ENCODE measurements at regions not wholly inside any gene's neighbourhood (a gene's known extent, or its start where the extent isn't known, plus 50 kb on each side); places are given as distances from the start of the nearest gene placed in this dataset.

DNA sequence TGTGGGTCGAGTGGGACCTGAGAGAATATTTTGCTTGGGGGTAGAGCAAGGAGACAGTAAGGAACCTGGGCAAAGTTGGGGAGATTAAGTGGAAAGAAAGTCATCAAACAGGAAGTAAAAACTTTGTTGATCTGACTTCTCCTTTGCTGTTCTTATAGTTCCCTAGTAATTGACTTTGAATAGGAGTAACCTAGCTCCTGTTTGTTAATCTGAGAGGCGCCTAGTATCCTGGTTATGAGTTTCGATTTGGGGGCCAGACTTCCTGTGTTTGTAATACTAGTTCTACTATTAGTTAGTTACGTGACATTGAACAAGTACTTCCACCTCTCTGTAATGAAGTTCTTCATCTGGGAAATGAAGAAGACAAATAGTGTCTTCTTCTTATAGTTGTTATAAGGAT lies 99.1 kb downstream of the ZNF365 start:
- no peak for TF ChIP-seq ZNF19 (tag by site-specific recombination; IDR thresholded peaks at IDR 0.05; ENCODE audit: low read depth)
- TF ChIP-seq ZNF449 (tag by site-specific recombination; IDR thresholded peaks at IDR 0.05) = no peak
- TF ChIP-seq ZNF626 (tag by site-specific recombination; IDR thresholded peaks at IDR 0.05) = no peak
- no peak for TF ChIP-seq ZNF140 (tag by site-specific recombination; IDR thresholded peaks at IDR 0.05)
- TF ChIP-seq ZNF664 (tag by site-specific recombination; IDR thresholded peaks at IDR 0.05) = no peak
- no peak for TF ChIP-seq SP7 (tag by site-specific recombination; IDR thresholded peaks at IDR 0.05)
- no peak for TF ChIP-seq KLF1 (tag by site-specific recombination; IDR thresholded peaks at IDR 0.05)
- TF ChIP-seq ZSCAN16 (tag by site-specific recombination; IDR thresholded peaks at IDR 0.05) = no peak
- TF ChIP-seq ZNF629 (tag by site-specific recombination; IDR thresholded peaks at IDR 0.05) = no peak
- TF ChIP-seq HOXD13 (CRISPR knock-in tag; IDR thresholded peaks at IDR 0.05; ENCODE audit: borderline replicate concordance) = no peak
- Histone ChIP-seq H3K4me1 (ENCODE audit: control insufficient read depth, insufficient read depth, low read length) (no peaks in the 10 kb centered on the region), H3K9me3 (ENCODE audit: control insufficient read depth, insufficient read depth, low read depth, low read length) (no peaks in the 10 kb centered on the region), H3K36me3 (ENCODE audit: control insufficient read depth in 2 of 2, insufficient read depth in 1 of 2, low read length in 2 of 2) (no peaks in the 10 kb centered on the region), H3K4me3 (ENCODE audit: low read depth, low read length) (no peak overlapping the region), H3K27ac (ENCODE audit: extremely low read depth, low read depth, low read length) (no peak overlapping the region)
- ChIA-PET CTCF (interaction anchor here (1.0 kb wide), 1 partner anchor 36 kb away, joined by 4 read pairs; no protein-coding TSS in a partner anchor), POLR2A (no interaction called here)

DNA sequence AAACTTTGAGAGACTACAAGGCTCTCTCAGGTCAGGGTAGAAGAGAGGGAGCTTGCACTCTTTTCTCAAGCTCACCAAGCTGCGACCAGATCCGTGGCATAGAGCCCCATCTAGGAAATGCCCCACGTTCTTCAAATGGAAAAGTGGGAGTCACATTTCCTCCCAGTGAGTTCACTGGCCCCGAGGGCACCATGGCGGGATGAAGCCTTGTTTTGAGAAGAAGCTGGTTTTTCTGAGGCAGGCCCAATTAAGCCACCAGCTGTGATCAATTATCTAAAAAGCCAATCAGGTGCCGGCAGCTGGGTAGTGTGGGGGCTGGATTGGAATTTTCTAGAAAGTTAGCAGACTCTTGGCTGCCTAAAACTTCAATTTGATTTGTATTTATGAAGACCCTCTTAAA lies 101.4 kb downstream of the ZNF365 start:
- Histone ChIP-seq H3K27ac (ENCODE audit: extremely low read depth, low read depth, low read length) (no peak overlapping the region), H3K4me1 (ENCODE audit: control insufficient read depth, insufficient read depth, low read length) (no peaks in the 10 kb centered on the region), H3K4me3 (ENCODE audit: low read depth, low read length) (no peak overlapping the region), H3K36me3 (ENCODE audit: control insufficient read depth in 2 of 2, insufficient read depth in 1 of 2, low read length in 2 of 2) (no peaks in the 10 kb centered on the region), H3K9me3 (ENCODE audit: control insufficient read depth, insufficient read depth, low read depth, low read length) (no peaks in the 10 kb centered on the region)
- TF ChIP-seq ZNF362 (tag by site-specific recombination; IDR thresholded peaks at IDR 0.05) (no peak), ZBTB17 (tag by site-specific recombination; IDR thresholded peaks at IDR 0.05) (no peak), GLI2 (tag by site-specific recombination; IDR thresholded peaks at IDR 0.05; ENCODE audit: borderline replicate concordance, low read depth) (no peak), MYNN (tag by site-specific recombination; IDR thresholded peaks at IDR 0.05; ENCODE audit: borderline replicate concordance) (no peak), AEBP2 (tag by site-specific recombination; IDR thresholded peaks at IDR 0.05; ENCODE audit: borderline replicate concordance) (no peak), BCL11A (tag by site-specific recombination; IDR thresholded peaks at IDR 0.05; ENCODE audit: low read depth) (no peak), ZNF433 (tag by site-specific recombination; IDR thresholded peaks at IDR 0.05; ENCODE audit: low read depth) (no peak)
- TF ChIP-seq, protein P1, sequence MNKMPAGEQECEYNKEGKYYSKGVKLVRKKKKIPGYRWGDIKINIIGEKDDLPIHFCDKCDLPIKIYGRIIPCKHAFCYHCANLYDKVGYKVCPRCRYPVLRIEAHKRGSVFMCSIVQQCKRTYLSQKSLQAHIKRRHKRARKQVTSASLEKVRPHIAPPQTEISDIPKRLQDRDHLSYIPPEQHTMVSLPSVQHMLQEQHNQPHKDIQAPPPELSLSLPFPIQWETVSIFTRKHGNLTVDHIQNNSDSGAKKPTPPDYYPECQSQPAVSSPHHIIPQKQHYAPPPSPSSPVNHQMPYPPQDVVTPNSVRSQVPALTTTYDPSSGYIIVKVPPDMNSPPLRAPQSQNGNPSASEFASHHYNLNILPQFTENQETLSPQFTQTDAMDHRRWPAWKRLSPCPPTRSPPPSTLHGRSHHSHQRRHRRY (tag by site-specific recombination; IDR thresholded peaks at IDR 0.05) = no peak
- TF ChIP-seq, protein P2, sequence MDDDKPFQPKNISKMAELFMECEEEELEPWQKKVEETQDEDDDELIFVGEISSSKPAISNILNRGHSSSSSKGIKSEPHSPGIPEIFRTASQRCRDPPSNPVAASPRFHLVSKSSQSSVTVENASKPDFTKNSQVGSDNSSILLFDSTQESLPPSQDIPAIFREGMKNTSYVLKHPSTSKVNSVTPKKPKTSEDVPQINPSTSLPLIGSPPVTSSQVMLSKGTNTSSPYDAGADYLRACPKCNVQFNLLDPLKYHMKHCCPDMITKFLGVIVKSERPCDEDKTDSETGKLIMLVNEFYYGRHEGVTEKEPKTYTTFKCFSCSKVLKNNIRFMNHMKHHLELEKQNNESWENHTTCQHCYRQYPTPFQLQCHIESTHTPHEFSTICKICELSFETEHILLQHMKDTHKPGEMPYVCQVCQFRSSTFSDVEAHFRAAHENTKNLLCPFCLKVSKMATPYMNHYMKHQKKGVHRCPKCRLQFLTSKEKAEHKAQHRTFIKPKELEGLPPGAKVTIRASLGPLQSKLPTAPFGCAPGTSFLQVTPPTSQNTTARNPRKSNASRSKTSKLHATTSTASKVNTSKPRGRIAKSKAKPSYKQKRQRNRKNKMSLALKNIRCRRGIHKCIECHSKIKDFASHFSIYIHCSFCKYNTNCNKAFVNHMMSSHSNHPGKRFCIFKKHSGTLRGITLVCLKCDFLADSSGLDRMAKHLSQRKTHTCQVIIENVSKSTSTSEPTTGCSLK (tag by site-specific recombination; IDR thresholded peaks at IDR 0.05) = no peak
- CTCF ChIA-PET = no interaction called here
- POLR2A ChIA-PET = no interaction called here
